ENCODE measurements at regions not wholly inside any gene's neighbourhood (a gene's known extent, or its start where the extent isn't known, plus 50 kb on each side); places are given as distances from the start of the nearest gene placed in this dataset.
A peak's percentile ranks its signal among the peaks of the same experiment; 100 is the strongest.

DNA sequence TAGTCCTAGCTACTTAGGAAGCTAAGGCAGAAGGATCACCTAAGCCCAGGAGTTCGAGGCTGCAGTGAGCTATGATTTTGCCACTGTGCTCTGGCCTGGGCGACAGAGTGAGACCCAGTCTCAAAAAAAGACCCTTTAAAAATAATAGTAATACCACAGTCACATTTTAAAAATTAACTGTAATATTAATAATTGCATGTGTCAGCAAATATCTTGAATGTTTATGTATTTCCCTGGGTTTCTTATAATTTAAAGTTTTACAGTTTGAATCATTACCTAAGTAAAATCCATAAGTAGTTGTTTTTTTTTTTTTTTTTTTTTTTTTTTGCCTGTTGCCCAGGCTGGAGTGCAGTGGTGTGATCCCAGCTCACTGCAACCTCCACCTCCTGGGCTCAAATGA is 69.2 kb downstream of the LYZL2 start:
- TF ChIP-seq, protein P1, sequence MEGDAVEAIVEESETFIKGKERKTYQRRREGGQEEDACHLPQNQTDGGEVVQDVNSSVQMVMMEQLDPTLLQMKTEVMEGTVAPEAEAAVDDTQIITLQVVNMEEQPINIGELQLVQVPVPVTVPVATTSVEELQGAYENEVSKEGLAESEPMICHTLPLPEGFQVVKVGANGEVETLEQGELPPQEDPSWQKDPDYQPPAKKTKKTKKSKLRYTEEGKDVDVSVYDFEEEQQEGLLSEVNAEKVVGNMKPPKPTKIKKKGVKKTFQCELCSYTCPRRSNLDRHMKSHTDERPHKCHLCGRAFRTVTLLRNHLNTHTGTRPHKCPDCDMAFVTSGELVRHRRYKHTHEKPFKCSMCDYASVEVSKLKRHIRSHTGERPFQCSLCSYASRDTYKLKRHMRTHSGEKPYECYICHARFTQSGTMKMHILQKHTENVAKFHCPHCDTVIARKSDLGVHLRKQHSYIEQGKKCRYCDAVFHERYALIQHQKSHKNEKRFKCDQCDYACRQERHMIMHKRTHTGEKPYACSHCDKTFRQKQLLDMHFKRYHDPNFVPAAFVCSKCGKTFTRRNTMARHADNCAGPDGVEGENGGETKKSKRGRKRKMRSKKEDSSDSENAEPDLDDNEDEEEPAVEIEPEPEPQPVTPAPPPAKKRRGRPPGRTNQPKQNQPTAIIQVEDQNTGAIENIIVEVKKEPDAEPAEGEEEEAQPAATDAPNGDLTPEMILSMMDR (conservative IDR thresholded peaks at IDR 0.05; ENCODE audit: low read depth, low read length) = no peak
- no peak overlapping the region for H3K4me3 ChIP-seq (ENCODE audit: low read depth, low read length)
- no peak for DNase-seq (ENCODE audit: low read depth)

DNA sequence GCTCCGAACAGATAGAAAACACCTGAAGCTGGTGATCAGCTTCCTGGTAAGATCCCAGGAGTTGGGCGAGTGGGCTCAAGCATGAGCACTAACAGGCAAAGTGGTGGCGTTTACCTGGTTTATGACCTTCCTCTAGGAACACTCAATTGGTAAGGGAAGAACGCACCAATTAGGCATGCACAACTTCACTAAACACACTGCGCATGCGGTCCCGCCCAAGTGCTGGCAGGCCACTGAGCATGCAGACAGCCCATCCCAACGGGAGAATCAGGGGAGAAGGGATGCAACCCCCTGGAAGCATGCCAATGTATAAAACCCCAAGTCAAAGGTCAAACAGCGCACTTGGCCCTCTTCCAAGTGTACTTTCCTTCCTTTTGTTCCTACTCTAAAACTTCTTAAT is 70.4 kb downstream of the LYZL2 start:
- no peak overlapping the region for H3K4me3 ChIP-seq (ENCODE audit: low read depth, low read length)
- TF ChIP-seq, protein P1 (conservative IDR thresholded peaks at IDR 0.05; ENCODE audit: low read depth, low read length) = no peak
- no peak for DNase-seq (ENCODE audit: low read depth)

DNA sequence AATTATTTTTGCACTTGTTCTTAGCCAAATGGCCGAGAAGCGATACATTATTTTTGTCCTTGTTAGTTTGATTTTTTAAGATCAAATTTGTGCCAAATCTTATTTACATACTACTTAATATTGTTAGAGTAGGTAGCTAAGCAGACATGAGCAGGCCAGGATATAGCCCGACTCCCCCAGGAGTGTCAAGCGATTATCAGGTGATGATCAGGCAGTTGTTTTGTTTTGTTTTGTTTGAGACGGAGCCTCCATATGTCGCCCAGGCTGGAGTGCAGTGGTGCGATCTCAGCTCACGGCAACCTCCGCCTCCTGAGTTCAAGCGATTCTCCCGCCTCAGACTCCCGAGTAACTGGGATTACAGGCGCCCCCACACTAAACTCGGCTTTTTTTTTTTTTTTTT is 71.1 kb downstream of the LYZL2 start:
- DNase-seq (ENCODE audit: low read depth) = no peak
- TF ChIP-seq, protein P1 (conservative IDR thresholded peaks at IDR 0.05; ENCODE audit: low read depth, low read length) = no peak

DNA sequence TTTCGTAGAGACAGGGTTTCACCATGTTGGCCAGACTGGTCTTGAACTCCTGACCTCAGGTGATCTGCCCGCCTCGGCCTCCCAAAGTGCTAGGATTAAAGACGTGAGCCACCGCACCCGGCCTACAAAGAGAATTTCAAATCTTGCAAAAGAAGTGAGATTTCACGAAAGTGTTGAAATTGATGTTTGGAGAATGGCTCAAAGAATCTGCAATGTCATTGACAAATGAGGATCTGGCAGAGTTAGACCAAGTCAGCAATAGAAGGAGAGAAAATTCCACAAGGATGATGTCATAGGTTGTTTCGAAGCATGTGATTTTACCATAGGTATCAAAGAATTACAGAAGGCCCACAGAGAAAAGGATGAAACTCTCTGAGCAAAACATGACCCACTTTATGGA is 71.7 kb downstream of the LYZL2 start:
- TF ChIP-seq, protein P1 (conservative IDR thresholded peaks at IDR 0.05; ENCODE audit: low read depth, low read length) = no peak
- DNase-seq (ENCODE audit: low read depth) = peak; percentile 41
- no peak overlapping the region for H3K4me3 ChIP-seq (ENCODE audit: low read depth, low read length)

More for the DNA sequence above, 71.1 kb downstream of the LYZL2 start:
- H3K4me3 ChIP-seq (ENCODE audit: low read depth, low read length) = no peak overlapping the region

DNA sequence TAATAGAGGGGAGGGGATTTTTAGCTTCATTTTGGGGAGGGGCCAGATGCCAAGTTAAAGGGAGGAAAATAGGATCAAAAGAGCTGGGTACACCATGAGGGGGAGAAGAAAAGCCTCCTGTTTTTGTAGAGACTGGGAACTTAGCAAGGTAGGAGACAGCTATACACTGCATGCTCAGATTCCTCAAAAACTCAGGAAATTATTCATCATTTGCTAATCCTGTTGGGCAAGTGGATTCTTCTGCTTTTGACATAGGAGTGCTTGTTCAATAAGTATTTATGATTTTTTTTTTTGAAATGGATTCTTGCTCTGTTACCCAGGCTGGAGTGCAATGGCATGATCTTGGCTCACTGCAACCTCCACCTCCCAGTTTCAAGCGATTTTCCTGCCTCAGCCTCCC is 73.4 kb downstream of the LYZL2 start:
- no peak for DNase-seq (ENCODE audit: low read depth)
- TF ChIP-seq, protein P1 (conservative IDR thresholded peaks at IDR 0.05; ENCODE audit: low read depth, low read length) = no peak
- H3K4me3 ChIP-seq (ENCODE audit: low read depth, low read length) = no peak overlapping the region

DNA sequence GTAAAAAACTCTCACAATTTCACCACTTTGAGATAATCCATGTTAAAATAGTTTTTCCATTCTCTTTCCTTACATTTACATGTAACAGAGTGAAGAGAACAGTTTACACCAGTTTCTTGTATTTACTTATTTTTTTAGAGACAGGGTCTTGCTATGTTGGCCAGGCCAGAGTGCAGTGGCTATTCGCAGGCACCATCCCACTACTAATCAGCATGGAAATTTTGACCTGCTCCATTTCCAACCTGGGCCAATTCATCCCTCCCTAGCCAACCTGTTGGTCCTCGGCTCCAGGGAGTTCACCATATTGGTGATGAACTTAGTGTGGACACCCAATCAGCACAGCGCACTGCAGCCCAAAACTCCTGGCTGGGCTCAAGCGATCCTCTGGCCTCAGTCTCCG is 74.1 kb downstream of the LYZL2 start:
- DNase-seq (ENCODE audit: low read depth) = no peak
- TF ChIP-seq, protein P1 (conservative IDR thresholded peaks at IDR 0.05; ENCODE audit: low read depth, low read length) = no peak
- H3K4me3 ChIP-seq (ENCODE audit: low read depth, low read length) = no peak overlapping the region

DNA sequence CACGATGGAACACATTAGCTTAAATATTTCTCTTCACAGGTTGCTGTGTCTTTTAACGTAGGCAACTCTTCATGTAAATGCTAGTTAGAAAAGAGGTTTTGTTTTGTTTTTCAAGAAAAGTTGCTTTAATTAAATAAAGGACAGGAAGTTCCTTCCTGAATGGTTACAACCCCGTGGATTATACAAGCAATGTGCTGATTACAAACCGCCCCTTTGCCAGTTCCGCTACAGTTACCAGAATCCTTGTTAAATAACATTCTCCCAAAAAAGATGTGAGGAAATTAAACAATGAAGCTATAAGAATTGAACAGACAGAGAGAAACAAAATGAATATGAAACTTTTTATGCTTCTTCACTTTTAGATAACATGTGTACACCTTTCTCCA is 75.1 kb downstream of the LYZL2 start:
- TF ChIP-seq, protein P1 (conservative IDR thresholded peaks at IDR 0.05; ENCODE audit: low read depth, low read length) = no peak
- DNase-seq (ENCODE audit: low read depth) = no peak
- no peak overlapping the region for H3K4me3 ChIP-seq (ENCODE audit: low read depth, low read length)
